ENCODE measurements at regions not wholly inside any gene's neighbourhood (a gene's known extent, or its start where the extent isn't known, plus 50 kb on each side); places are given as distances from the start of the nearest gene placed in this dataset.

DNA sequence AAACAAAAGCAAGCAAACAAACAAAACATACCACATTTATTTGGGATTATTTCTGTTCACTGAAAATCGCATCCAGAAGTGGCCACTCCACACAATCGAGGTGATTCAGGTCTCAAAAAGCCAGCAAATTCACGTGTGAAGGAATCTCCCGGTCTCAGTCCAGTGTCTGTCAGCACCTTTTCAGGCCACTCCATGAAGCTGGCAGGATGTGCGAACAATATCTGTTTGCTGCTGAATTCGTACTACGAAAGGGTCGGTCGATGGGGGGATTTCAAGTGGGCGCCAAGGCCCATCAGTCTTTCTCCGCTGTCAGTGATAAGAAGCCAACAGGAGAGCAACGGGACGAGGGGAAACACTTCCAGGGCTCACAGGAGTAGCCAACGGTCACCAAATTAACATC, 505.1 kb downstream of the IRX1 start:
- no peak for TF ChIP-seq POLR2A (IDR thresholded peaks at IDR 0.05)
- TF ChIP-seq, protein P1, sequence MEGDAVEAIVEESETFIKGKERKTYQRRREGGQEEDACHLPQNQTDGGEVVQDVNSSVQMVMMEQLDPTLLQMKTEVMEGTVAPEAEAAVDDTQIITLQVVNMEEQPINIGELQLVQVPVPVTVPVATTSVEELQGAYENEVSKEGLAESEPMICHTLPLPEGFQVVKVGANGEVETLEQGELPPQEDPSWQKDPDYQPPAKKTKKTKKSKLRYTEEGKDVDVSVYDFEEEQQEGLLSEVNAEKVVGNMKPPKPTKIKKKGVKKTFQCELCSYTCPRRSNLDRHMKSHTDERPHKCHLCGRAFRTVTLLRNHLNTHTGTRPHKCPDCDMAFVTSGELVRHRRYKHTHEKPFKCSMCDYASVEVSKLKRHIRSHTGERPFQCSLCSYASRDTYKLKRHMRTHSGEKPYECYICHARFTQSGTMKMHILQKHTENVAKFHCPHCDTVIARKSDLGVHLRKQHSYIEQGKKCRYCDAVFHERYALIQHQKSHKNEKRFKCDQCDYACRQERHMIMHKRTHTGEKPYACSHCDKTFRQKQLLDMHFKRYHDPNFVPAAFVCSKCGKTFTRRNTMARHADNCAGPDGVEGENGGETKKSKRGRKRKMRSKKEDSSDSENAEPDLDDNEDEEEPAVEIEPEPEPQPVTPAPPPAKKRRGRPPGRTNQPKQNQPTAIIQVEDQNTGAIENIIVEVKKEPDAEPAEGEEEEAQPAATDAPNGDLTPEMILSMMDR (IDR thresholded peaks at IDR 0.05) = no peak

All from esophagus squamous epithelium (tissue), 4 donors.